Fibroblast of lung (primary cell): ENCODE measurements at regions not wholly inside any gene's neighbourhood (a gene's known extent, or its start where the extent isn't known, plus 50 kb on each side); places are given as distances from the start of the nearest gene placed in this dataset.

Experiments used
- DNase-seq, 2 donors: peaks; one replicate each; pipeline versions ENCODE4 v3.0.0 to v3.0.0-alpha.2; 2010; ENCODE audit warnings: low read depth in 2 of 2
- H2AFZ ChIP-seq: 2 replicates; pipeline ENCODE4 v1.5.1; 2012; ENCODE audit warnings: low read length, control low read depth, inconsistent platforms
- H3K27ac ChIP-seq: 2 replicates; pipeline ENCODE4 v1.5.1; 2011; ENCODE audit warnings: low read length, control low read depth; ENCODE audit not compliant: insufficient read depth
- H3K27me3 ChIP-seq: 2 replicates; pipeline ENCODE4 v1.5.1; 2011; ENCODE audit warnings: mild to moderate bottlenecking, low read length; ENCODE audit not compliant: control insufficient read depth, insufficient read depth
- H3K36me3 ChIP-seq: 2 replicates; pipeline ENCODE4 v1.5.1; 2011; ENCODE audit warnings: low read length; ENCODE audit not compliant: control insufficient read depth, insufficient read depth
- H3K4me1 ChIP-seq: 2 replicates; pipeline ENCODE4 v1.5.1; 2011; ENCODE audit warnings: low read length; ENCODE audit not compliant: control insufficient read depth, insufficient read depth; ENCODE audit errors: extremely low read depth
- H3K4me2 ChIP-seq: 2 replicates; pipeline ENCODE4 v1.5.1; 2011; ENCODE audit warnings: low read length, control low read depth; ENCODE audit not compliant: insufficient read depth; ENCODE audit errors: extremely low read depth
- H3K4me3 ChIP-seq, 4 experiments: fragments of 200-600 bp in 1 of 4; sonication (generic) in 1 of 4; replicated peaks in 1 of 4; 2 replicates each; pipeline ENCODE4 v1.5.1; 2011 to 2016; ENCODE audit warnings: low read length in 4 of 4, low read depth in 3 of 4, mild to moderate bottlenecking in 3 of 4, control low read depth in 2 of 4, inconsistent platforms in 1 of 4, mixed read lengths in 1 of 4; ENCODE audit not compliant: insufficient read depth in 1 of 4; ENCODE audit errors: control extremely low read depth in 1 of 4
- H3K79me2 ChIP-seq: 2 replicates; pipeline ENCODE4 v1.5.1; 2012; ENCODE audit warnings: mild to moderate bottlenecking, low read length, inconsistent platforms; ENCODE audit not compliant: control insufficient read depth, insufficient read depth
- H3K9ac ChIP-seq: 2 replicates; pipeline ENCODE4 v1.5.1; 2011; ENCODE audit warnings: mild to moderate bottlenecking, low read length, control low read depth; ENCODE audit not compliant: insufficient read depth
- H3K9me3 ChIP-seq: 2 replicates; pipeline ENCODE4 v1.5.1; 2012; ENCODE audit warnings: low read depth, low read length; ENCODE audit not compliant: control insufficient read depth, insufficient read depth
- H4K20me1 ChIP-seq: 2 replicates; pipeline ENCODE4 v1.5.1; 2011; ENCODE audit warnings: low read length; ENCODE audit not compliant: control insufficient read depth, insufficient read depth; ENCODE audit errors: extremely low read depth
- EZH2 ChIP-seq: IDR thresholded peaks from 2 replicates; pipeline ENCODE4 v1.5.1; 2012; ENCODE audit warnings: low read length, control low read depth, mild to moderate bottlenecking; ENCODE audit errors: missing control alignments
- TF ChIP-seq, protein P1 (sequence below), 2 donors: IDR thresholded peaks in 1 of 2; conservative IDR thresholded peaks in 1 of 2; 1 replicate in 1 of 2; 2 replicates in 1 of 2; pipeline ENCODE4 v1.5.1; 2011 to 2012; ENCODE audit warnings: low read length in 2 of 2, control low read depth in 1 of 2, inconsistent platforms in 1 of 2, low read depth in 1 of 2, mild to moderate bottlenecking in 1 of 2

DNA sequence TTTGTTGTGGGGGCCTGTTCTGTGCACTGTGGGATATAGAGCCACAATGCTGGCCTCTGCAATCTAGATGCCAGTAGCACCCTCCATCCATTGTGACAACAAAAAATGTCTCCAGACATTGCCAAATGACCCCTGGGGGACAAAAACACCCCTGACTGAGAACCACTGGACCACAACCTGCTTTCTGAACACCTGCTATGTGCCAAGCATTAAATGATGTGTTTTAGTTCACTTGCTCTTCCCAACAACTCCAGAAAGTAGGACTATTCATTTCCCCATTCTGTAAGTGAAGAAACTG, 367.0 kb upstream of the ERCC4 start:
- TF ChIP-seq, protein P1, sequence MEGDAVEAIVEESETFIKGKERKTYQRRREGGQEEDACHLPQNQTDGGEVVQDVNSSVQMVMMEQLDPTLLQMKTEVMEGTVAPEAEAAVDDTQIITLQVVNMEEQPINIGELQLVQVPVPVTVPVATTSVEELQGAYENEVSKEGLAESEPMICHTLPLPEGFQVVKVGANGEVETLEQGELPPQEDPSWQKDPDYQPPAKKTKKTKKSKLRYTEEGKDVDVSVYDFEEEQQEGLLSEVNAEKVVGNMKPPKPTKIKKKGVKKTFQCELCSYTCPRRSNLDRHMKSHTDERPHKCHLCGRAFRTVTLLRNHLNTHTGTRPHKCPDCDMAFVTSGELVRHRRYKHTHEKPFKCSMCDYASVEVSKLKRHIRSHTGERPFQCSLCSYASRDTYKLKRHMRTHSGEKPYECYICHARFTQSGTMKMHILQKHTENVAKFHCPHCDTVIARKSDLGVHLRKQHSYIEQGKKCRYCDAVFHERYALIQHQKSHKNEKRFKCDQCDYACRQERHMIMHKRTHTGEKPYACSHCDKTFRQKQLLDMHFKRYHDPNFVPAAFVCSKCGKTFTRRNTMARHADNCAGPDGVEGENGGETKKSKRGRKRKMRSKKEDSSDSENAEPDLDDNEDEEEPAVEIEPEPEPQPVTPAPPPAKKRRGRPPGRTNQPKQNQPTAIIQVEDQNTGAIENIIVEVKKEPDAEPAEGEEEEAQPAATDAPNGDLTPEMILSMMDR (conservative IDR thresholded peaks at IDR 0.05 in 1 of 2, IDR thresholded peaks at IDR 0.05 in 1 of 2; ENCODE audit: low read depth in 1 of 2, low read length in 2 of 2): no peak
- no peak for TF ChIP-seq EZH2
- no peaks in the 10 kb centered on the region for H3K9me3 ChIP-seq

DNA sequence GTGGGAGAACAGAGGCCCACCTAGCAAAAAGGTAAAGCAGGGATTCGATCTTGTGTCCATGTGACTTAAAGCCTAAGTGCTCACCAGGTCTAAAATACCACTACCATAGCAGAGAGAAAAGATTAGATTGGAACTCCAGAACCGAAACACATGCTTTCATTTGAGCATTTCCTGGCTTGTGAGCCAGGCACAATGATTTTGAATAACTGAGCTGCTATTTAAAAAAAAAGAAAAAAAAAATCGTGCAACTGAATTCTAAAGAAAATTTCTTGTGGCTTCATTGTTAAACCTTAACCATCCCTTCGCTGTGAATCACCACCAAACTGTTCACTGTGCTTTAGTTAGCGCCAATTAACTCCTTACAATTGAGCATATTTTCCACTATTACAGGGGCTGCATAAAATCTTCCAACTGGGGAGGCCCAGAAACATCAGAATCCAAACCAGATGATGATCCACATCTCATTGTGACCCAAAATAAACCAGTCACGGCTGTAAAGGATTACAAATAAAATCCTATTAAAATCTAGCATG, 366.4 kb upstream of the ERCC4 start:
- Histone ChIP-seq H3K27me3 (no peaks in the 10 kb centered on the region), H3K36me3 (no peaks in the 10 kb centered on the region), H3K9me3 (no peaks in the 10 kb centered on the region), H3K4me2 (no peak overlapping the region), H3K79me2 (no peaks in the 10 kb centered on the region), H3K27ac (no peak overlapping the region), H3K4me1 (no peaks in the 10 kb centered on the region), H3K4me3 (no peak overlapping the region), H3K9ac (no peak overlapping the region), H2AFZ (no peak overlapping the region), H4K20me1 (no peaks in the 10 kb centered on the region)
- TF ChIP-seq EZH2: no peak
- TF ChIP-seq, protein P1 (conservative IDR thresholded peaks at IDR 0.05 in 1 of 2, IDR thresholded peaks at IDR 0.05 in 1 of 2; ENCODE audit: low read depth in 1 of 2, low read length in 2 of 2): no peak
- no peak for DNase-seq

More for the DNA sequence above, 367.0 kb upstream of the ERCC4 start:
- no peak overlapping the region for H2AFZ ChIP-seq
- H3K9ac ChIP-seq: no peak overlapping the region
- no peaks in the 10 kb centered on the region for H3K79me2 ChIP-seq
- no peak overlapping the region for H3K4me3 ChIP-seq
- no peaks in the 10 kb centered on the region for H3K36me3 ChIP-seq
- DNase-seq: no peak
- H4K20me1 ChIP-seq: no peaks in the 10 kb centered on the region
- no peaks in the 10 kb centered on the region for H3K4me1 ChIP-seq
- H3K27ac ChIP-seq: no peak overlapping the region
- H3K4me2 ChIP-seq: no peak overlapping the region
- no peaks in the 10 kb centered on the region for H3K27me3 ChIP-seq

DNA sequence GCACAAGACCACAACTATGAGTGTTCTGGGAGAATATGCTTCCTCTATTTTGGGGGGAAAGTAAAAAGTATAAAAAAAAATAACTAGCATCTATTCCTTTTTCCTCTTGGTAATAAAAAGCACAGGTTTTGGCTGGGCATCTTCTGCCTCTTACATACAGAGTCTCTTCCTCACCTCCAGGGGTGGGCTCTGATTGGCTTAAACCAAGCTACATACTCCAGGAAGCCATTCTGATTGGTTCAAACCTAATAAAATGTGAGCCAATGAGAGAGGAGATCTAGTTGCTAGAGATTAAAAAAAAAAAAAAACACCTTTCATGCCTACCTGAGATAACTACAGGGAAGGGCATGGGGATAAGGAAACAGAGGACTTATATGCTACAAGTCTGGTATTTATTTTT, 365.9 kb upstream of the ERCC4 start:
- H3K4me2 ChIP-seq: no peak overlapping the region
- no peak overlapping the region for H3K9ac ChIP-seq
- H2AFZ ChIP-seq: no peak overlapping the region
- no peak overlapping the region for H3K27ac ChIP-seq
- no peaks in the 10 kb centered on the region for H3K36me3 ChIP-seq
- no peaks in the 10 kb centered on the region for H3K79me2 ChIP-seq
- TF ChIP-seq, protein P1 (conservative IDR thresholded peaks at IDR 0.05 in 1 of 2, IDR thresholded peaks at IDR 0.05 in 1 of 2; ENCODE audit: low read depth in 1 of 2, low read length in 2 of 2): no peak
- TF ChIP-seq EZH2: no peak
- no peaks in the 10 kb centered on the region for H3K9me3 ChIP-seq
- no peaks in the 10 kb centered on the region for H3K4me1 ChIP-seq
- no peak overlapping the region for H3K4me3 ChIP-seq
- no peaks in the 10 kb centered on the region for H3K27me3 ChIP-seq
- no peak for DNase-seq
- H4K20me1 ChIP-seq: no peaks in the 10 kb centered on the region
